ENCODE measurements at regions not wholly inside any gene's neighbourhood (a gene's known extent, or its start where the extent isn't known, plus 50 kb on each side); places are given as distances from the start of the nearest gene placed in this dataset.

- TF ChIP-seq CTCF (IDR thresholded peaks at IDR 0.05) (no peak), POLR2A (IDR thresholded peaks at IDR 0.05) (no peak)
These were observed 98.6 kb downstream of the IRF2BPL start for GRCh38 chr14:76929927-76930326.

Data from body of pancreas (tissue), 4 donors.